ENCODE measurements at regions not wholly inside any gene's neighbourhood (a gene's known extent, or its start where the extent isn't known, plus 50 kb on each side); places are given as distances from the start of the nearest gene placed in this dataset.

DNA sequence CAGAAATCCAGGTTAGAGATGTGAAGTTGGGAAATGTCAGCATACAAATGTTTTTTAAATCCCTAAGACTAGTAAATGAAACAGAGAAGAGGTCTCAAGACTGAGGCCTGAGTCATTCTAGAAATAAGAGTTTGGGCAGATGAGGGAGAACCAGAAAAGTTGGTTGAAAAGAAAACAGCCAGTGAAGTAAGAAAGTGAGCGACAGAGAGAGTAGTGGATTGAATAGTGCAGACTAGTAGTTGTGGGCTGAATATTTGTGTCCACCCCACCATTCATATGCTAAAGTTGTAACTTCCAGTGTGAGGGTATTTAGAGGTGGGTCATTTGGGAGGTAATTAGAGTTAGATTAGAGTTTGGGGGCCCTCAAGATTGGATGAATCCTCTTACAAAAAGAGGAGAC is 889.2 kb downstream of the TTLL7 start:
- no peak overlapping the region for H3K4me3 ChIP-seq (ENCODE audit: low read depth, low read length)
- TF ChIP-seq CTCF (IDR thresholded peaks at IDR 0.05; ENCODE audit: low read depth, low read length, missing control alignments): no peak
- DNase-seq (ENCODE audit: low read depth): no peak

DNA sequence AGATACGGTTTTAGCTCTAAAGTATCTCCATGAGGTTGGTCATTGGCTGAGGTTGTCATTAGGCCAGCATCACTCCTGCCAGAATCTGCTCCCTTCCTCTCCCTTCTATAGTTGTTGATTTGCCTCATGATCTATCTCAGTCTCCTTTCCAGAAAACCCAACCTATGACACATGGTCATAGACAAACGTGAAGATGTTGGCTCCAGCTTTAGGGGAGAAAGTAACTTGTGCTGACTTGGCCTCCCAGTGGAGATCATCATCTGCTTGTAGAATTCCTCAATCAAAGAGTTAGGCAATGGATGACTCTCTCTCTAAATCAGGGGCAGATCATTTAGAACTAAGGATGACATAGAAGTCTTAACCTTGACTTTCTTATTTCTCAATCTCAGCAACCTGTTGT is 894.4 kb downstream of the TTLL7 start:
- DNase-seq (ENCODE audit: low read depth): no peak
- no peak for TF ChIP-seq CTCF (IDR thresholded peaks at IDR 0.05; ENCODE audit: low read depth, low read length, missing control alignments)
- no peak overlapping the region for H3K4me3 ChIP-seq (ENCODE audit: low read depth, low read length)

DNA sequence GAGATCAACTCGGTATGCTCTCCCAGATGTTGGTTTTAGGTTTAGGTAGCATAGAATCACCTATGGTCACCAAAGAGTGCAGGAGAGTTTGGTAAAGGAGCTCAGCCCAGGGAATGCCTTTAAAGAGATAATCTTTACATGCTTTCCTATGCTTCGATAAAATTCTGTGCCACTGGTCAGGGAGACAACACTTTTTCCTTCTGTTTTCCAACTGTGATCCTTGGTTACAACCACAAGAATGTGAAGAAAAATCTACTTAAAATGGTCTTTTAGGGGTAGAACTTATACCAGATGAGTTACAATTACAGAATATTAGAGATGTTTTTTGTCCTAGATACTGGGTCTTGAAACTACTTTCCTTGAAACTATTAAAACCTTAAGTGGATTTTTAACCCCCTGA is 895.6 kb downstream of the TTLL7 start:
- DNase-seq (ENCODE audit: low read depth): no peak
- H3K4me3 ChIP-seq (ENCODE audit: low read depth, low read length): no peak overlapping the region
- TF ChIP-seq CTCF (IDR thresholded peaks at IDR 0.05; ENCODE audit: low read depth, low read length, missing control alignments): no peak

GRCh38 chr1:83102630-83103071 is 896.3 kb downstream of the TTLL7 start:
- DNase-seq (ENCODE audit: low read depth): no peak
- H3K4me3 ChIP-seq (ENCODE audit: low read depth, low read length): no peak overlapping the region
- TF ChIP-seq CTCF (IDR thresholded peaks at IDR 0.05; ENCODE audit: low read depth, low read length, missing control alignments): no peak

GRCh38 chr1:83101406-83101805 is 897.5 kb downstream of the TTLL7 start:
- no peak for DNase-seq (ENCODE audit: low read depth)
- H3K4me3 ChIP-seq (ENCODE audit: low read depth, low read length): no peak overlapping the region
- no peak for TF ChIP-seq CTCF (IDR thresholded peaks at IDR 0.05; ENCODE audit: low read depth, low read length, missing control alignments)

DNA sequence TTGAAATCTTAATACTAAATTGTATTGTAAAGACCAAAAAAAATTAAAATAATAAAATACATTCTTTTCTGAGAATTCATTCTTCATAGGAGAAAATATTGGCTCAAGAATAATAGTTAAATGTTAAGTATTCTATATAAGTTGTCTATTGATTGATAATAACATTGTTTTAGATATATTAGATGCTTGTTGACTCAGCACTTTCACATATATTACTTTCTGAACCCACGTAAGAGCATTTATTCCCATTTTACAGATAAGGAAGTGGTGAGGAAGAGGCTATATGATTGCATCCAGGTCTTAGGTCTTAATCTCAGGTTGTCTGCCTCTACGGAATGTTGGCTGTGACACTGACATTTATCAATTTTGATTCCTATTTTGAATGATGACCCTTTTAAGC is 898.8 kb downstream of the TTLL7 start:
- no peak overlapping the region for H3K4me3 ChIP-seq (ENCODE audit: low read depth, low read length)
- DNase-seq (ENCODE audit: low read depth): no peak
- TF ChIP-seq CTCF (IDR thresholded peaks at IDR 0.05; ENCODE audit: low read depth, low read length, missing control alignments): no peak

GRCh38 chr1:83098791-83099190 is 900.1 kb downstream of the TTLL7 start:
- TF ChIP-seq CTCF (IDR thresholded peaks at IDR 0.05; ENCODE audit: low read depth, low read length, missing control alignments): no peak
- no peak overlapping the region for H3K4me3 ChIP-seq (ENCODE audit: low read depth, low read length)
- DNase-seq (ENCODE audit: low read depth): no peak

All from GM12864 (cell line).